H1 (cell line): ENCODE measurements at regions not wholly inside any gene's neighbourhood (a gene's known extent, or its start where the extent isn't known, plus 50 kb on each side); places are given as distances from the start of the nearest gene placed in this dataset.

Source experiments
- CTCF ChIA-PET: fragments of 300-600 bp; sonication (Branson Sonifier 250); formaldehyde crosslinking; loops from one replicate; lab custom pipeline; 2021; ENCODE audit not compliant: partially characterized antibody; lab: Charles Lee
- POLR2A ChIA-PET: fragments of 300-600 bp; sonication (Branson Sonifier 250); formaldehyde crosslinking; loops from one replicate; lab custom pipeline; 2021; ENCODE audit warnings: inconsistent platforms; ENCODE audit not compliant: partially characterized antibody; lab: Charles Lee
- DNase-seq, 2 experiments: peaks; one replicate each; pipeline versions ENCODE4 v3.0.0 to v3.0.0-alpha.2; 2010 to 2022; ENCODE audit warnings: low spot score in 2 of 2, low read depth in 1 of 2, mixed read lengths in 1 of 2
- FAIRE-seq: peaks from 2 replicates; lab custom pipeline; 2011; peaks lifted over from hg19 to GRCh38; lab: Jason Lieb, UNC
- H2AFZ ChIP-seq: 2 replicates; pipeline ENCODE4 v1.8.1; 2012; ENCODE audit warnings: low read length, inconsistent platforms
- H2AK5ac ChIP-seq: 2 replicates; pipeline ENCODE4 v1.6.1; 2013; ENCODE audit warnings: low read depth, low read length
- H2BK120ac ChIP-seq: replicated peaks from 2 replicates; pipeline ENCODE3; 2013; ENCODE audit warnings: low read depth, low read length, inconsistent platforms
- H2BK12ac ChIP-seq: 2 replicates; pipeline ENCODE4 v1.6.1; 2013; ENCODE audit warnings: low read depth, low read length
- H2BK15ac ChIP-seq: 2 replicates; pipeline ENCODE4 v1.6.1; 2013; ENCODE audit warnings: low read length
- H2BK20ac ChIP-seq: 2 replicates; pipeline ENCODE4 v1.6.1; 2013; ENCODE audit warnings: low read length
- H2BK5ac ChIP-seq: 2 replicates; pipeline ENCODE4 v1.6.1; 2013; ENCODE audit warnings: low read depth, low read length
- H3K14ac ChIP-seq: 2 replicates; pipeline ENCODE4 v1.6.1; 2013; ENCODE audit warnings: inconsistent platforms; ENCODE audit not compliant: insufficient read length
- H3K18ac ChIP-seq: 2 replicates; pipeline ENCODE4 v1.6.1; 2013; ENCODE audit warnings: low read length; ENCODE audit errors: extremely low read depth
- H3K23ac ChIP-seq: 2 replicates; pipeline ENCODE4 v1.6.1; 2013; ENCODE audit warnings: inconsistent platforms; ENCODE audit not compliant: insufficient read length
- H3K23me2 ChIP-seq: 2 replicates; pipeline ENCODE4 v1.6.1; 2013; ENCODE audit warnings: low read depth, low read length
- H3K27ac ChIP-seq: 2 replicates; pipeline ENCODE4 v1.6.1; 2011; ENCODE audit warnings: low read depth, low read length, inconsistent platforms
- H3K27me3 ChIP-seq, 4 experiments: replicated peaks in 1 of 4; 1 replicate in 1 of 4; 2 replicates in 3 of 4; pipeline versions ENCODE4 v1.6.1 to v1.8.1; 2011 to 2013; ENCODE audit warnings: low read length in 3 of 4, mild to moderate bottlenecking in 3 of 4, inconsistent platforms in 2 of 4, mixed read lengths in 2 of 4, moderate library complexity in 1 of 4; ENCODE audit not compliant: control insufficient read depth in 3 of 4, insufficient read depth in 3 of 4; ENCODE audit errors: extremely low read depth in 1 of 4
- H3K36me3 ChIP-seq, 4 experiments: 2 replicates each; pipeline versions ENCODE4 v1.6.1 to v1.8.1; 2011 to 2013; ENCODE audit warnings: mild to moderate bottlenecking in 4 of 4, low read length in 3 of 4, moderate library complexity in 2 of 4, control low read depth in 1 of 4, inconsistent platforms in 1 of 4; ENCODE audit not compliant: insufficient read depth in 4 of 4, control insufficient read depth in 2 of 4
- H3K4ac ChIP-seq: replicated peaks from 2 replicates; pipeline ENCODE3; 2013; ENCODE audit warnings: low read length, low read depth, mixed read lengths, inconsistent platforms; ENCODE audit not compliant: insufficient read length
- H3K4me1 ChIP-seq, 4 experiments: replicated peaks in 1 of 4; 1 replicate in 1 of 4; 2 replicates in 3 of 4; pipeline versions ENCODE4 v1.6.1 to v1.8.1; 2011 to 2013; ENCODE audit warnings: low read length in 3 of 4, inconsistent platforms in 2 of 4, mixed read lengths in 1 of 4; ENCODE audit not compliant: insufficient read depth in 4 of 4, control insufficient read depth in 3 of 4
- H3K4me2 ChIP-seq, 2 experiments: 2 replicates each; pipeline versions ENCODE4 v1.6.1 to v1.8.1; 2011 to 2013; ENCODE audit warnings: low read depth in 2 of 2, low read length in 2 of 2, control low read depth in 1 of 2, inconsistent platforms in 1 of 2, mild to moderate bottlenecking in 1 of 2; ENCODE audit not compliant: insufficient read depth in 1 of 2
- H3K4me3 ChIP-seq, 4 experiments: fragments of 200-600, 300-600 bp in 1 of 4; sonication (generic), shearing (Covaris generic), sonication (Bioruptor Twin) in 1 of 4; 2 replicates each; pipeline versions ENCODE4 v1.5.1 to v1.8.1; 2011 to 2016; ENCODE audit warnings: low read length in 4 of 4, low read depth in 3 of 4, control low read depth in 2 of 4, inconsistent platforms in 2 of 4, mild to moderate bottlenecking in 2 of 4, mixed read lengths in 1 of 4, moderate library complexity in 1 of 4; ENCODE audit not compliant: insufficient read depth in 2 of 4; ENCODE audit errors: extremely low read depth in 1 of 4
- H3K56ac ChIP-seq: replicated peaks from 2 replicates; pipeline ENCODE3; 2013; ENCODE audit warnings: low read depth, mild to moderate bottlenecking, mixed read lengths, low read length, inconsistent platforms; ENCODE audit not compliant: insufficient read length
- H3K79me1 ChIP-seq: 2 replicates; pipeline ENCODE4 v1.6.1; 2013; ENCODE audit warnings: low read depth, low read length, control low read depth
- H3K79me2 ChIP-seq, 2 experiments: 2 replicates each; pipeline versions ENCODE4 v1.6.1 to v1.8.1; 2012 to 2013; ENCODE audit warnings: low read length in 2 of 2, mild to moderate bottlenecking in 2 of 2, inconsistent platforms in 1 of 2; ENCODE audit not compliant: insufficient read depth in 2 of 2, control insufficient read depth in 1 of 2
- H3K9ac ChIP-seq, 4 experiments: replicated peaks in 1 of 4; 1 replicate in 1 of 4; 2 replicates in 3 of 4; pipeline versions ENCODE4 v1.6.1 to v1.8.1; 2011 to 2013; ENCODE audit warnings: low read depth in 3 of 4, low read length in 3 of 4, control low read depth in 2 of 4, mild to moderate bottlenecking in 2 of 4, moderate library complexity in 2 of 4, inconsistent platforms in 1 of 4; ENCODE audit errors: extremely low read depth in 1 of 4
- H3K9me3 ChIP-seq, 2 experiments: 2 replicates each; pipeline versions ENCODE4 v1.6.1 to v1.8.1; 2012 to 2013; ENCODE audit warnings: mild to moderate bottlenecking in 2 of 2, moderate library complexity in 2 of 2, control low read depth in 1 of 2, inconsistent platforms in 1 of 2, low read depth in 1 of 2, low read length in 1 of 2, mixed read lengths in 1 of 2; ENCODE audit not compliant: insufficient read depth in 2 of 2
- H4K20me1 ChIP-seq, 2 experiments: replicated peaks in 1 of 2; 2 replicates each; pipeline versions ENCODE3 to v1.8.1; 2011 to 2013; ENCODE audit warnings: inconsistent platforms in 2 of 2, low read length in 2 of 2, mild to moderate bottlenecking in 1 of 2; ENCODE audit not compliant: insufficient read depth in 2 of 2, control insufficient read depth in 1 of 2
- H4K5ac ChIP-seq: 2 replicates; pipeline ENCODE4 v1.6.1; 2013; ENCODE audit warnings: low read length, low read depth, mixed read lengths, inconsistent platforms; ENCODE audit not compliant: insufficient read length
- H4K8ac ChIP-seq: 2 replicates; pipeline ENCODE4 v1.8.0; 2013; ENCODE audit warnings: mild to moderate bottlenecking, moderate library complexity, low read length, inconsistent platforms; ENCODE audit not compliant: insufficient read depth; ENCODE audit errors: extremely low read depth
- H4K91ac ChIP-seq: replicated peaks from 2 replicates; pipeline ENCODE3; 2013; ENCODE audit warnings: low read length, mixed read lengths, inconsistent platforms; ENCODE audit not compliant: insufficient read length
- ATF3 ChIP-seq: IDR thresholded peaks from 2 replicates; pipeline ENCODE4 v1.6.1; 2011; ENCODE audit warnings: low read depth, mild to moderate bottlenecking, low read length; ENCODE audit not compliant: insufficient read depth
- CBX8 ChIP-seq: fragments of 300-800, 300-1000 bp; sonication (generic); IDR thresholded peaks from 2 replicates; pipeline ENCODE4 v1.7.1; 2016; ENCODE audit warnings: low read depth, low read length, borderline replicate concordance
- CEBPB ChIP-seq: IDR thresholded peaks from 2 replicates; pipeline ENCODE4 v1.6.1; 2012; ENCODE audit warnings: low read depth, low read length
- JUND ChIP-seq: IDR thresholded peaks from 2 replicates; pipeline ENCODE4 v1.6.1; 2011; ENCODE audit warnings: mild to moderate bottlenecking, improper control_type of control experiment, low read length
- NANOG ChIP-seq: IDR thresholded peaks from 2 replicates; pipeline ENCODE4 v1.6.1; 2011; ENCODE audit warnings: low read length, low read depth, mild to moderate bottlenecking, inconsistent platforms; ENCODE audit not compliant: insufficient read depth, poor library complexity, severe bottlenecking
- PHF8 ChIP-seq: fragments of 200-600 bp; sonication (generic); conservative IDR thresholded peaks from 2 replicates; pipeline ENCODE4 v1.7.1; 2012; ENCODE audit warnings: low read depth, mild to moderate bottlenecking, inconsistent platforms, low read length, moderate library complexity
- POLR2A ChIP-seq, 2 experiments: IDR thresholded peaks; 1 replicate in 1 of 2; 2 replicates in 1 of 2; pipeline ENCODE4 v1.6.1; 2011; ENCODE audit warnings: low read depth in 2 of 2, low read length in 2 of 2, mild to moderate bottlenecking in 2 of 2; ENCODE audit errors: control extremely low read depth in 1 of 2
- RBBP5 ChIP-seq: IDR thresholded peaks from 2 replicates; pipeline ENCODE4 v1.7.1; 2012; ENCODE audit warnings: low read depth, mild to moderate bottlenecking, inconsistent platforms, low read length, moderate library complexity, borderline replicate concordance
- RFX5 ChIP-seq: IDR thresholded peaks from 2 replicates; pipeline ENCODE4 v1.6.1; 2011; ENCODE audit warnings: low read depth, low read length, improper control_type of control experiment, borderline replicate concordance
- SIN3A ChIP-seq, 2 experiments: IDR thresholded peaks in 1 of 2; conservative IDR thresholded peaks in 1 of 2; 2 replicates each; pipeline ENCODE4 v1.6.1; 2011 to 2012; ENCODE audit warnings: low read length in 2 of 2, improper control_type of control experiment in 1 of 2, low read depth in 1 of 2, mild to moderate bottlenecking in 1 of 2
- SP4 ChIP-seq: IDR thresholded peaks from 2 replicates; pipeline ENCODE4 v1.6.1; 2012; ENCODE audit warnings: low read length, inconsistent platforms
- SUZ12 ChIP-seq: fragments of 200-600 bp; sonication (generic); IDR thresholded peaks from 2 replicates; pipeline ENCODE4 v1.6.1; 2012; ENCODE audit warnings: mild to moderate bottlenecking, inconsistent platforms, low read length, moderate library complexity, mixed read lengths
- WGBS, 2 experiments: shearing (Covaris generic) in 1 of 2; methylation state at CpG; one replicate each; pipeline versions ENCODE4 v1.1.6 to v1.1.7; 2013 to 2015; ENCODE audit warnings: low lambda C conversion rate in 2 of 2, mixed read lengths in 2 of 2, inconsistent platforms in 1 of 2, low coverage in 1 of 2, missing lambda C conversion rate in 1 of 2; ENCODE audit not compliant: insufficient replicate concordance in 2 of 2, insufficient coverage in 1 of 2, insufficient read length in 1 of 2; ENCODE audit errors: extremely low coverage in 1 of 2, missing lambda C conversion rate in 1 of 2; 5-methylcytosine and 5-hydroxymethylcytosine counted together

- no peak overlapping the region for H3K9ac ChIP-seq
- no peaks in the 10 kb centered on the region for H3K36me3 ChIP-seq
- no peaks in the 10 kb centered on the region for H3K27me3 ChIP-seq
- H2BK5ac ChIP-seq = no peak overlapping the region
- no peaks in the 10 kb centered on the region for H4K20me1 ChIP-seq
- POLR2A ChIA-PET = no interaction called here
- H3K9me3 ChIP-seq = peaks cover 0 to 1% of the 10 kb centered on the region in 2 experiments; a peak in 2 of 4 replicates
- H3K4ac ChIP-seq = no peak overlapping the region
- no peak overlapping the region for H2BK120ac ChIP-seq
- no peak overlapping the region for H3K4me2 ChIP-seq
- no peaks in the 10 kb centered on the region for H3K79me1 ChIP-seq
- H3K23ac ChIP-seq = no peak overlapping the region
- no peak overlapping the region for H4K91ac ChIP-seq
- peak overlapping the region; percentile 51 for H2AFZ ChIP-seq
- H2BK20ac ChIP-seq = no peak overlapping the region
- CTCF ChIA-PET = interaction anchor here (0.6 to 2.7 kb wide), 4 partner anchors 36 to 142 kb away, joined by 3 to 8 read pairs (median 4); no protein-coding TSS in a partner anchor
- no peak overlapping the region for H3K27ac ChIP-seq
- no peaks in the 10 kb centered on the region for H3K23me2 ChIP-seq
- no peak overlapping the region for H3K4me3 ChIP-seq
- H4K5ac ChIP-seq = no peak overlapping the region
- peaks cover 0 to 14% (median 0%) of the 10 kb centered on the region in 4 experiments; a peak in 3 of 7 replicates for H3K4me1 ChIP-seq
- no peak for DNase-seq
- H3K18ac ChIP-seq = no peak overlapping the region
- 88% methylated on average over 17 of the region's 17 CpGs; no CpG with 5 or more reads in 1 of the 2 experiments for WGBS, 2 experiments
- no peak overlapping the region for H2AK5ac ChIP-seq
- no peak overlapping the region for H2BK15ac ChIP-seq
- FAIRE-seq = no peak
- H3K56ac ChIP-seq = no peak overlapping the region
- no peak for TF ChIP-seq SP4
- no peak for TF ChIP-seq SUZ12
- TF ChIP-seq SIN3A (conservative IDR thresholded peaks at IDR 0.05 in 1 of 2, IDR thresholded peaks at IDR 0.05 in 1 of 2; ENCODE audit: low read depth in 1 of 2, low read length in 2 of 2) = no peak
- TF ChIP-seq NANOG = no peak
- no peak for TF ChIP-seq ATF3
- no peak for TF ChIP-seq PHF8
- TF ChIP-seq CEBPB = no peak
- TF ChIP-seq POLR2A (IDR thresholded peaks at IDR 0.05; ENCODE audit: control extremely low read depth in 1 of 2, low read depth in 2 of 2, low read length in 2 of 2) = no peak
- TF ChIP-seq RBBP5 = no peak
- TF ChIP-seq CBX8 = no peak
- no peak for TF ChIP-seq JUND
- no peak for TF ChIP-seq RFX5
- no peak overlapping the region for H4K8ac ChIP-seq
- H2BK12ac ChIP-seq = no peak overlapping the region
- no peaks in the 10 kb centered on the region for H3K79me2 ChIP-seq
- H3K14ac ChIP-seq = no peak overlapping the region
Measured at GRCh38 chr16:22681554-22682291, 132.2 kb upstream of the HS3ST2 start.
